ENCODE measurements at regions not wholly inside any gene's neighbourhood (a gene's known extent, or its start where the extent isn't known, plus 50 kb on each side); places are given as distances from the start of the nearest gene placed in this dataset.

GRCh38 chr1:116819081-116819480, 64.9 kb downstream of the CD2 start:
- CTCF ChIA-PET (ENCODE audit: partially characterized antibody): interaction anchor here (0.7 to 8.6 kb wide), 9 partner anchors 8 to 97 kb away, joined by 3 to 261 read pairs (median 9); partner anchors contain the start of gene CD2
- Mint-ChIP-seq H3K4me1 (peaks cover 22 to 37% (median 26%) of the 10 kb centered on the region in 4 donors), H3K36me3 (peaks cover under 1 to 6% of the 10 kb centered on the region in 2 donors), H3K27ac (peak overlapping the region in 4 of 7 donors; percentile 64 to 91 (median 72)), H3K27me3 (no peaks in the 10 kb centered on the region), H3K9me3 (peaks cover under 1 to 3% (median under 1%) of the 10 kb centered on the region in 8 donors), H3K4me3 (no peak overlapping the region)
- H3K27me3 ChIP-seq (ENCODE audit: insufficient read depth, low read length): no peaks in the 10 kb centered on the region
- H3K27ac ChIP-seq (ENCODE audit: low read depth, low read length): no peak overlapping the region
- H3K9me3 ChIP-seq (ENCODE audit: control insufficient read depth in 1 of 2, low read length in 2 of 2): no peaks in the 10 kb centered on the region
- H3K4me1 ChIP-seq (ENCODE audit: insufficient read depth, low read length): peaks cover 36% of the 10 kb centered on the region
- intact Hi-C loops (cut with micrococcal nuclease): no loop called here
- H3K36me3 ChIP-seq (ENCODE audit: insufficient read depth, low read length): no peaks in the 10 kb centered on the region
- H3K4me3 ChIP-seq (ENCODE audit: low read length in 2 of 2): no peak overlapping the region
- POLR2A ChIA-PET (ENCODE audit: partially characterized antibody): interaction anchor here (2.9 to 7.7 kb wide), 4 partner anchors 15 to 81 kb away, joined by 11 to 513 read pairs (median 144); partner anchors contain the start of gene CD2
- DNase-seq: no peak

- Mint-ChIP-seq H3K27me3 (no peaks in the 10 kb centered on the region), H3K9me3 (no peaks in the 10 kb centered on the region), H3K4me3 (no peak overlapping the region), H3K4me1 (peaks cover 15 to 28% (median 22%) of the 10 kb centered on the region in 4 donors), H3K27ac (peak overlapping the region in 1 of 7 donors; percentile 6), H3K36me3 (peaks cover 0 to 2% of the 10 kb centered on the region in 2 donors)
- no peak for DNase-seq
- no peak overlapping the region for H3K4me3 ChIP-seq (ENCODE audit: low read length in 2 of 2)
- H3K36me3 ChIP-seq (ENCODE audit: insufficient read depth, low read length): no peaks in the 10 kb centered on the region
- no peak overlapping the region for H3K27ac ChIP-seq (ENCODE audit: low read depth, low read length)
- H3K27me3 ChIP-seq (ENCODE audit: insufficient read depth, low read length): no peaks in the 10 kb centered on the region
- ChIA-PET CTCF (ENCODE audit: partially characterized antibody) (interaction anchor here (1.3 to 8.6 kb wide), 3 partner anchors 53 to 95 kb away, joined by 6 to 261 read pairs (median 219); no protein-coding TSS in a partner anchor), POLR2A (ENCODE audit: partially characterized antibody) (no interaction called here)
- peaks cover 27% of the 10 kb centered on the region for H3K4me1 ChIP-seq (ENCODE audit: insufficient read depth, low read length)
- no peaks in the 10 kb centered on the region for H3K9me3 ChIP-seq (ENCODE audit: control insufficient read depth in 1 of 2, low read length in 2 of 2)
- intact Hi-C loops (cut with micrococcal nuclease): no loop called here
Measured at GRCh38 chr1:116820369-116820768, 66.1 kb downstream of the CD2 start.

GRCh38 chr1:116821763-116822162, 67.5 kb downstream of the CD2 start:
- Histone ChIP-seq H3K9me3 (ENCODE audit: control insufficient read depth in 1 of 2, low read length in 2 of 2) (no peaks in the 10 kb centered on the region), H3K27ac (ENCODE audit: low read depth, low read length) (no peak overlapping the region), H3K4me3 (ENCODE audit: low read length in 2 of 2) (no peak overlapping the region), H3K4me1 (ENCODE audit: insufficient read depth, low read length) (peaks cover 23% of the 10 kb centered on the region), H3K27me3 (ENCODE audit: insufficient read depth, low read length) (no peaks in the 10 kb centered on the region), H3K36me3 (ENCODE audit: insufficient read depth, low read length) (no peaks in the 10 kb centered on the region)
- intact Hi-C loops (cut with micrococcal nuclease): no loop called here
- Mint-ChIP-seq H3K27ac (no peak overlapping the region), H3K27me3 (no peaks in the 10 kb centered on the region), H3K36me3 (peaks cover 0 to 2% of the 10 kb centered on the region in 2 donors), H3K9me3 (no peaks in the 10 kb centered on the region), H3K4me3 (no peak overlapping the region), H3K4me1 (peaks cover 13 to 29% (median 22%) of the 10 kb centered on the region in 4 donors)
- DNase-seq: no peak
- CTCF ChIA-PET (ENCODE audit: partially characterized antibody): interaction anchor here (0.8 kb wide), 1 partner anchor 49 kb away, joined by 3 read pairs; no protein-coding TSS in a partner anchor
- POLR2A ChIA-PET (ENCODE audit: partially characterized antibody): no interaction called here

GRCh38 chr1:116824631-116825206, 70.5 kb downstream of the CD2 start:
- H3K36me3 ChIP-seq (ENCODE audit: insufficient read depth, low read length): no peaks in the 10 kb centered on the region
- no peaks in the 10 kb centered on the region for H3K9me3 ChIP-seq (ENCODE audit: control insufficient read depth in 1 of 2, low read length in 2 of 2)
- H3K4me1 ChIP-seq (ENCODE audit: insufficient read depth, low read length): peaks cover 21% of the 10 kb centered on the region
- intact Hi-C loops (cut with micrococcal nuclease): no loop called here
- ChIA-PET CTCF (ENCODE audit: partially characterized antibody) (interaction anchor here (1.0 kb wide), 1 partner anchor 100 kb away, joined by 3 read pairs; no protein-coding TSS in a partner anchor), POLR2A (ENCODE audit: partially characterized antibody) (interaction anchor here (1.7 kb wide), 1 partner anchor 86 kb away, joined by 7 read pairs; no protein-coding TSS in a partner anchor)
- Mint-ChIP-seq H3K4me3 (no peak overlapping the region), H3K36me3 (no peaks in the 10 kb centered on the region), H3K4me1 (peaks cover 16 to 31% (median 24%) of the 10 kb centered on the region in 4 donors), H3K27ac (peak overlapping the region in 4 of 7 donors; percentile 8 to 66 (median 28)), H3K9me3 (peaks cover 0 to under 1% (median 0%) of the 10 kb centered on the region in 8 donors), H3K27me3 (no peaks in the 10 kb centered on the region)
- no peak for DNase-seq
- no peak overlapping the region for H3K4me3 ChIP-seq (ENCODE audit: low read length in 2 of 2)
- H3K27ac ChIP-seq (ENCODE audit: low read depth, low read length): no peak overlapping the region
- H3K27me3 ChIP-seq (ENCODE audit: insufficient read depth, low read length): no peaks in the 10 kb centered on the region

GRCh38 chr1:116825207-116825719, 71.0 kb downstream of the CD2 start:
- no peak overlapping the region for H3K4me3 Mint-ChIP-seq
- H3K4me1 Mint-ChIP-seq: peaks cover 16 to 31% (median 24%) of the 10 kb centered on the region in 4 donors
- Histone ChIP-seq H3K27me3 (ENCODE audit: insufficient read depth, low read length) (no peaks in the 10 kb centered on the region), H3K4me3 (ENCODE audit: low read length in 2 of 2) (no peak overlapping the region), H3K36me3 (ENCODE audit: insufficient read depth, low read length) (no peaks in the 10 kb centered on the region), H3K27ac (ENCODE audit: low read depth, low read length) (no peak overlapping the region), H3K4me1 (ENCODE audit: insufficient read depth, low read length) (peaks cover 21% of the 10 kb centered on the region), H3K9me3 (ENCODE audit: control insufficient read depth in 1 of 2, low read length in 2 of 2) (no peaks in the 10 kb centered on the region)
- H3K36me3 Mint-ChIP-seq: no peaks in the 10 kb centered on the region
- CTCF ChIA-PET (ENCODE audit: partially characterized antibody): interaction anchor here (1.0 to 4.2 kb wide), 4 partner anchors 9 to 100 kb away, joined by 3 to 20 read pairs (median 5); no protein-coding TSS in a partner anchor
- intact Hi-C loops (cut with micrococcal nuclease): no loop called here
- H3K27ac Mint-ChIP-seq: peak overlapping the region in 3 of 7 donors; percentile 8 to 66 (median 27)
- no peaks in the 10 kb centered on the region for H3K27me3 Mint-ChIP-seq
- DNase-seq: no peak
- H3K9me3 Mint-ChIP-seq: peaks cover 0 to 1% (median 0%) of the 10 kb centered on the region in 8 donors
- POLR2A ChIA-PET (ENCODE audit: partially characterized antibody): interaction anchor here (0.8 to 1.7 kb wide), 2 partner anchors 24 to 87 kb away, joined by 3 to 7 read pairs; no protein-coding TSS in a partner anchor

GRCh38 chr1:116825720-116826438, 71.6 kb downstream of the CD2 start:
- DNase-seq: no peak
- Histone ChIP-seq H3K9me3 (ENCODE audit: control insufficient read depth in 1 of 2, low read length in 2 of 2) (no peaks in the 10 kb centered on the region), H3K36me3 (ENCODE audit: insufficient read depth, low read length) (no peaks in the 10 kb centered on the region), H3K4me1 (ENCODE audit: insufficient read depth, low read length) (peaks cover 21% of the 10 kb centered on the region), H3K27ac (ENCODE audit: low read depth, low read length) (no peak overlapping the region), H3K4me3 (ENCODE audit: low read length in 2 of 2) (no peak overlapping the region), H3K27me3 (ENCODE audit: insufficient read depth, low read length) (no peaks in the 10 kb centered on the region)
- H3K27me3 Mint-ChIP-seq: no peaks in the 10 kb centered on the region
- no peaks in the 10 kb centered on the region for H3K36me3 Mint-ChIP-seq
- peaks cover 0 to 1% (median 0%) of the 10 kb centered on the region in 8 donors for H3K9me3 Mint-ChIP-seq
- intact Hi-C loops (cut with micrococcal nuclease): no loop called here
- peak overlapping the region in 6 of 7 donors; percentile 20 to 92 (median 56) for H3K27ac Mint-ChIP-seq
- ChIA-PET POLR2A (ENCODE audit: partially characterized antibody) (interaction anchor here (0.8 to 2.2 kb wide), 4 partner anchors 25 to 87 kb away, joined by 3 to 17 read pairs (median 6); no protein-coding TSS in a partner anchor), CTCF (ENCODE audit: partially characterized antibody) (interaction anchor here (1.0 to 4.2 kb wide), 4 partner anchors 9 to 100 kb away, joined by 3 to 20 read pairs (median 5); no protein-coding TSS in a partner anchor)
- peak overlapping the region in 1 of 8 donors; percentile 31 for H3K4me3 Mint-ChIP-seq
- H3K4me1 Mint-ChIP-seq: peaks cover 16 to 31% (median 24%) of the 10 kb centered on the region in 4 donors
